ENCODE measurements at regions not wholly inside any gene's neighbourhood (a gene's known extent, or its start where the extent isn't known, plus 50 kb on each side); places are given as distances from the start of the nearest gene placed in this dataset.

DNA sequence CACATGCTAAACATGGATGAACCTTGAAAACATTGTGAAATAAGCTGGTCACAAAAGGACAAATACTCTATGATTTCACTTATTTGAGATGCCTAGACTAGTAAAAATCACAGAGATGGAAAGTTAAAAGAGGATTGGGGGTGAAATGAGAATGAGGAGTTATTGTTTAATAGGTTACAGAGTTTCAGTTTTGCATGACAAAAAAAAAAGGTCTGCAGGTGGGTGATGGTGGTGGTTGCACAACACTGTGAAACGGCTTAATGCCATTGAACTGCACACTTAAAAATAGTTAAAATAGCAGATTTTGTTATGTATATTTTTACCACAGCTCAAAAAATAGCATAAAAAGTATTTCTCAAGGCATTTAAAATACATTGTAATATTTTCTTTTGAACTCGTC is 151.9 kb upstream of the NRXN3 start:
- TF ChIP-seq, protein P1, sequence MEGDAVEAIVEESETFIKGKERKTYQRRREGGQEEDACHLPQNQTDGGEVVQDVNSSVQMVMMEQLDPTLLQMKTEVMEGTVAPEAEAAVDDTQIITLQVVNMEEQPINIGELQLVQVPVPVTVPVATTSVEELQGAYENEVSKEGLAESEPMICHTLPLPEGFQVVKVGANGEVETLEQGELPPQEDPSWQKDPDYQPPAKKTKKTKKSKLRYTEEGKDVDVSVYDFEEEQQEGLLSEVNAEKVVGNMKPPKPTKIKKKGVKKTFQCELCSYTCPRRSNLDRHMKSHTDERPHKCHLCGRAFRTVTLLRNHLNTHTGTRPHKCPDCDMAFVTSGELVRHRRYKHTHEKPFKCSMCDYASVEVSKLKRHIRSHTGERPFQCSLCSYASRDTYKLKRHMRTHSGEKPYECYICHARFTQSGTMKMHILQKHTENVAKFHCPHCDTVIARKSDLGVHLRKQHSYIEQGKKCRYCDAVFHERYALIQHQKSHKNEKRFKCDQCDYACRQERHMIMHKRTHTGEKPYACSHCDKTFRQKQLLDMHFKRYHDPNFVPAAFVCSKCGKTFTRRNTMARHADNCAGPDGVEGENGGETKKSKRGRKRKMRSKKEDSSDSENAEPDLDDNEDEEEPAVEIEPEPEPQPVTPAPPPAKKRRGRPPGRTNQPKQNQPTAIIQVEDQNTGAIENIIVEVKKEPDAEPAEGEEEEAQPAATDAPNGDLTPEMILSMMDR (IDR thresholded peaks at IDR 0.05; ENCODE audit: poor library complexity), result no peak
- TF ChIP-seq EZH2 (IDR thresholded peaks at IDR 0.05; ENCODE audit: borderline replicate concordance) (no peak), EZH2phosphoT487 (IDR thresholded peaks at IDR 0.05; ENCODE audit: low read depth, severe bottlenecking, unreplicated experiment) (no peak)

Measured in hepatocyte (in vitro differentiated cells).